ENCODE measurements at regions not wholly inside any gene's neighbourhood (a gene's known extent, or its start where the extent isn't known, plus 50 kb on each side); places are given as distances from the start of the nearest gene placed in this dataset.
A peak's percentile ranks its signal among the peaks of the same experiment; 100 is the strongest.
"Not testable (repeated sequence)": the region's sequence is repeated elsewhere in the genome, so short reads cannot be mapped to it uniquely, and the experiment has no call there.

DNA sequence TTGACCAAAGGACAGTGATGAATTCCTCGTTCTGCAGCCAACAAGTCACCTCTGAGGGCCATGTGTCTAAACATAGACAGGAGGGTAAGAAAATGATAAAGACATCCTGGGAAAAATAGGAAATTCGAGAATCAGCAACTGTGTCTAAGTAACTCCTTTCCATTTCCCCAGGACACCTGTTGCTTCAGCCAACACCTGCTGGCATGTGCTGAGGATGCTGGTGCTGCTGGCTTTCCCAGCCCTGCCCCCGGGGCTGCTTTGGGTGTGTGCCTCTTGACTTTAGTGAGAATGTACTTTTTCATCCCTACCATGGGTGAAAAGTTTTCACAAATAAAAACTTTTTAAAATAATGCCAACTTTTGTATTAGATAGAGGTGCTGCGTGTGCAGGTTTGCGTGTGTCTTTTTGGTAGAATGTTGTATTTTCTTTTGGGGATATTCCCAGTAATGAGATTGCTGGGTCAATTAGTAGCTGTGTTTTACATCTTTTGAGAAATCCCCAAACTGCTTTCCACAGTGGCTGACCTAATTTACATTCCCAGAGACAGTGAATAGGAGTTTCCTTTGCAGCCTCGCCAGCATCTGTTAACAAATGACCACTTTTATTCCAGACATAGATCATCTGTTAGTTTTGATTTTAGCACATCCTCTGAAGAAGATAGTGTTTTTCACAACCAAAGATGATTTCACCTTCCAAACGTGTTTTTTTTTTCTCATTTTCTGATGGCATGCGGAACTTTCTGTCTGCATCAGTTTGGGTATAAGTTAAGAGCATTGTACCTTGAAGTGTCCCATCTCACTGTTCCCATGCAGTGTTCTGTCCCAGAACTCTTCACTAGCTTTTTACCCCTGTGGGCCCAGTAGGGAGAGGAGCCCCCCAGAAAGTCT is 104.2 kb upstream of the ACBD5 start:
- no peak for DNase-seq

DNA sequence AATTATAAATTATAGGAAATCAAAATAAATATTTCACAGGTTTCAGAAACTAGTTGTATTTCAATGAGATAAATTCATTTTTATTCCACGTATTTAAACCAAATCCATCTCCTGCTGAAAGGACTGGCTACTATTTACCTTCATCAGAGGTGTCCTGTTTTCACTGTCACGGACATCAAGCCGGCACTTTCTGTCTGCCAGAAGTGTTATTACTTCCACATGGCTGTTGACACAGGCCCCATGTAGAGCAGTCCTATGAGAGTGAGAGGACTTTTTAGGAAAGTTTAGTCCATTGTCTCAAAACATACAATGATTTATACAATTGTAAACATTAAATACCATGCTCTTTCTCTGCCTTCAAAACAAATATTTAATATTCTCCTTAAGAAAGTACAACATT is 100.4 kb upstream of the ACBD5 start:
- no peak for DNase-seq

GRCh38 chr10:27335246-27335645 is 94.6 kb upstream of the ACBD5 start:
- not testable (repeated sequence) for DNase-seq

- DNase-seq = no peak
These were observed 89.5 kb upstream of the ACBD5 start for GRCh38 chr10:27330074-27330473.

GRCh38 chr10:27328946-27329345 is 88.3 kb upstream of the ACBD5 start:
- no peak for DNase-seq

- not testable (repeated sequence) for DNase-seq
These were observed 86.2 kb upstream of the ACBD5 start for GRCh38 chr10:27326748-27327147.

DNA sequence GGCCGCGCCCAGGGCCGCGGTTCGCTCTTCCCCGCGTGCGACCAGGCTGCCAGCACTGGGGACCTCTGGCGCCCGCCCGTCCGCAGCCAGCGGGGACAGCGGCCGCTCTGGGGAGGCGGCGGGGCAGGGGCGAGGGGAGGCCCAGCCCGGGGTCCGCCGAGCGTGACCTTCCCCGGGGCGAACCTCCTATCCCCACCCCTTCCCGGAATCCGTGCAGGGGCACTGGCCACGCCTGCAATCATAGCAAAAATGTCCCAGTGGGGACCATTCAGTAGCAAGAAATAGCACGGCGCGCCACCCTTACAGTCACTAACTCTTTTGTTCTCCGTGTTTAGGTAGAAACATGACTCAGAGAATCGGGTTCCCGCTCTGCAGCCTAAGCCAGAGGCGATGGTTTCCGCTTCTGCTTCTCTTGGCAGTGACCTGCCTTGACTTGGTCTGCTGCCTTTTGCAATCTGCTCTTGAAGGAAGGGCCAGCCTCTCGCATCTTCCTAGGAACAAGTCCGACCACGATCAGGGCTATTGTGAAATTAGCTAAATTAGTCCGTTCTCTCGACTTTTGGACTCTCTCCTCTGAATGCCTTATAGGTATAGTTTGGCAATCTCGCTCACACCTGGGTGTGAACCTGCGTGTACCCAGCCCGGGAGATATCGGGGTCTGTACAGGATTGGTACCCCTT is 79.3 kb upstream of the ACBD5 start:
- DNase-seq = peak in 1 of 2 experiments; percentile 5

DNA sequence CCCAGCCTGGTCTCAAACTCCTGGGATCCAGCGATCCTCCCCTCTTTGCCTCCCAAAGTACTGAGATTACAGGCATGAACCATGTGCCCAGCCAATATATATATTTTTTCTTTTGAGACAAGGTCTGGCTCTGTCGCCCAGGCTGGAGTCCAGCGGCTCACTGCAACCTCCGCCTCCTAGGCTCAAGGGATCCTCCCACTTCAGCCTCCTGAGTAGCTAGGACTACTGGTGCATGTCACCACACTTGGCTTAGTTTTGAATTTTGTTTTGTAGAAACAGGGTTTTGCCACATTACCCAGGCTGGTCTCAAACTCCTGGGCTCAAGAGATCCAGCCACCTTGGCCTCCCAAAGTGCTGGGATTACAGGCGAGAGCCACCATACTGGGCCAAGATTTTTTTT is 78.5 kb upstream of the ACBD5 start:
- DNase-seq = not testable (repeated sequence)

DNA sequence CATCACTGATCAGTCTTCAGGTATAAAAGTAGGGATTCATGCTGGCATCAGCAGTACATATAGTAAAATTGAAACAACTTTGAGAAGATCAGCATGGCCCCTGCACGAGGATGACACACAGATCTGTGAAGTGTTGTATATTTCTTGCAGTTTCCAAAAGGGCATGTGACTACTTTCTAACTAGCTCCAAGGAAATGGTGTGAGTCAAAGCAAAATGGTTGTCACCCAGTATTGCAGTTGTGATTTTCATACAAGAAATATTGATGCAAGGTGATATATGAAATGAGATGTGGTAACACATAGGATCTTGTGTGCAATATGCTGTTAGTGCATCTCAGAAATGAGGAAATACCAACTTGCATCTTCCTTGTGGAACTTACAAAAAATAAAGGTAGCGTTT is 74.5 kb upstream of the ACBD5 start:
- not testable (repeated sequence) for DNase-seq

- DNase-seq = not testable (repeated sequence)
These were observed 73.0 kb upstream of the ACBD5 start for GRCh38 chr10:27313586-27313985.

- no peak for DNase-seq
These were observed 72.3 kb upstream of the ACBD5 start for GRCh38 chr10:27312854-27313253.

GRCh38 chr10:27311809-27312208 is 71.2 kb upstream of the ACBD5 start:
- DNase-seq = not testable (repeated sequence)

- DNase-seq = not testable (repeated sequence)
These were observed 57.9 kb upstream of the ACBD5 start for GRCh38 chr10:27298522-27298850.

GRCh38 chr10:27297844-27298521 is 57.4 kb upstream of the ACBD5 start:
- no peak for DNase-seq

- DNase-seq = not testable (repeated sequence)
These were observed 55.7 kb upstream of the ACBD5 start for GRCh38 chr10:27296285-27296684.

GRCh38 chr10:27291253-27291895 is 50.8 kb upstream of the ACBD5 start:
- DNase-seq = not testable (repeated sequence)

All from activated CD4-positive, alpha-beta T cell treated with anti-CD3 and anti-CD28 coated beads, Interleukin-2, amount 50 U/mL, for 4 hours (primary cell).